Tibial nerve (tissue), 3 donors: ENCODE measurements at regions not wholly inside any gene's neighbourhood (a gene's known extent, or its start where the extent isn't known, plus 50 kb on each side); places are given as distances from the start of the nearest gene placed in this dataset.

Source experiments
- POLR2A ChIP-seq, 2 donors: fragments of 450-650 bp; IDR thresholded peaks; one replicate each; pipeline ENCODE4 v1.6.1; 2017; ENCODE audit warnings: antibody characterized with exemption in 2 of 2, mild to moderate bottlenecking in 2 of 2, moderate library complexity in 2 of 2
- TF ChIP-seq, protein P1 (sequence below), 5 experiments: fragments of 200-600 bp in 3 of 5; fragments of 450-650 bp in 2 of 5; sonication (generic) in 3 of 5; IDR thresholded peaks; one replicate each; pipeline ENCODE4 v1.5.1; 2016 to 2019; ENCODE audit warnings: antibody characterized with exemption in 5 of 5, mild to moderate bottlenecking in 3 of 5, moderate library complexity in 2 of 5

DNA sequence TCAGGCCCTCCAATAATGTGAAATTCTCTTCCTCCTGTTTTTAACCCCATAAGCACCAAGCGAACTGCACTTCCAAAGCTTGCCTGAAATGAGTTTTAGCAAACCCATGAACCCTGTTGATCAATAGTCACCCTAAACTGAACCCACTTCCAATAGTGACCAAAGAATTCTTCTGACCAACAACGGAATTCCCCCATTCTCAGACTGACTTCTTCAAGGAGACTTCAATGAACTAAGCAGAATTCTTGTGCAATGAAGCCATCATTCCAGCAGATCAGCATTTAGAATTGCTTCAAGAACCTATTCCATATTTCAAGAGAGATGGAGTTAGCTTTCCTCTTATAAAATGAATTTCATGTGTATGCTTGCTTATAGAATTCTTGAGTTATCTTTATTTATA lies 176.9 kb upstream of the FN1 start:
- TF ChIP-seq, protein P1, sequence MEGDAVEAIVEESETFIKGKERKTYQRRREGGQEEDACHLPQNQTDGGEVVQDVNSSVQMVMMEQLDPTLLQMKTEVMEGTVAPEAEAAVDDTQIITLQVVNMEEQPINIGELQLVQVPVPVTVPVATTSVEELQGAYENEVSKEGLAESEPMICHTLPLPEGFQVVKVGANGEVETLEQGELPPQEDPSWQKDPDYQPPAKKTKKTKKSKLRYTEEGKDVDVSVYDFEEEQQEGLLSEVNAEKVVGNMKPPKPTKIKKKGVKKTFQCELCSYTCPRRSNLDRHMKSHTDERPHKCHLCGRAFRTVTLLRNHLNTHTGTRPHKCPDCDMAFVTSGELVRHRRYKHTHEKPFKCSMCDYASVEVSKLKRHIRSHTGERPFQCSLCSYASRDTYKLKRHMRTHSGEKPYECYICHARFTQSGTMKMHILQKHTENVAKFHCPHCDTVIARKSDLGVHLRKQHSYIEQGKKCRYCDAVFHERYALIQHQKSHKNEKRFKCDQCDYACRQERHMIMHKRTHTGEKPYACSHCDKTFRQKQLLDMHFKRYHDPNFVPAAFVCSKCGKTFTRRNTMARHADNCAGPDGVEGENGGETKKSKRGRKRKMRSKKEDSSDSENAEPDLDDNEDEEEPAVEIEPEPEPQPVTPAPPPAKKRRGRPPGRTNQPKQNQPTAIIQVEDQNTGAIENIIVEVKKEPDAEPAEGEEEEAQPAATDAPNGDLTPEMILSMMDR (IDR thresholded peaks at IDR 0.05) = no peak
- no peak for TF ChIP-seq POLR2A (IDR thresholded peaks at IDR 0.05)
